ENCODE measurements at regions not wholly inside any gene's neighbourhood (a gene's known extent, or its start where the extent isn't known, plus 50 kb on each side); places are given as distances from the start of the nearest gene placed in this dataset.

- TF ChIP-seq CTCF (IDR thresholded peaks at IDR 0.05; ENCODE audit: low read depth, low read length) (no peak), EZH2phosphoT487 (IDR thresholded peaks at IDR 0.05; ENCODE audit: low read depth) (no peak)
Measured at GRCh38 chr3:95673215-95673614, 1141.2 kb upstream of the EPHA6 start.
